ENCODE measurements at regions not wholly inside any gene's neighbourhood (a gene's known extent, or its start where the extent isn't known, plus 50 kb on each side); places are given as distances from the start of the nearest gene placed in this dataset.
"Not testable (repeated sequence)": the region's sequence is repeated elsewhere in the genome, so short reads cannot be mapped to it uniquely, and the experiment has no call there.

DNA sequence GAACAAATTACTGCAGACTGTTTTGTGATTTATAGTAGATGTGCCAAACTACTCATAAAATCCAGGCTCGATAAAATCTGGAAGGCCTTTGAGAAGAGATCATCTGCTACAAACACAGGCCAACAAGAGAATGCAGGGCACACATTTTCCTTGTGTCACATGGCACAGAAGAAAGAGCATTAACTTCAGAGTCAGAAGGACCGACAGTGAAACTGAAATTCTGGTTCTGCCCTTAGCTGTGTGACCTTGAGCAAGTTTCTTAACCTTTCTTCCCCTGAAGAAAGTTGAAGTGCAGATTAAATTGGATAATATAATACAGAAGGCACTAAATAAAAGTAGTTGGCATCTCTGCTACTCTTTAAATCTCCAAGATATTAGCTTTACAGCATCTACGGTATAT lies 338.4 kb upstream of the IRAK1BP1 start:
- Histone ChIP-seq H3K27me3 (no peaks in the 10 kb centered on the region), H3K4me3 (no peak overlapping the region), H3K27ac (no peak overlapping the region), H3K9me3 (no peaks in the 10 kb centered on the region), H3K4me1 (no peaks in the 10 kb centered on the region), H3K36me3 (no peaks in the 10 kb centered on the region)
- DNase-seq = no peak
- TF ChIP-seq, protein P1, sequence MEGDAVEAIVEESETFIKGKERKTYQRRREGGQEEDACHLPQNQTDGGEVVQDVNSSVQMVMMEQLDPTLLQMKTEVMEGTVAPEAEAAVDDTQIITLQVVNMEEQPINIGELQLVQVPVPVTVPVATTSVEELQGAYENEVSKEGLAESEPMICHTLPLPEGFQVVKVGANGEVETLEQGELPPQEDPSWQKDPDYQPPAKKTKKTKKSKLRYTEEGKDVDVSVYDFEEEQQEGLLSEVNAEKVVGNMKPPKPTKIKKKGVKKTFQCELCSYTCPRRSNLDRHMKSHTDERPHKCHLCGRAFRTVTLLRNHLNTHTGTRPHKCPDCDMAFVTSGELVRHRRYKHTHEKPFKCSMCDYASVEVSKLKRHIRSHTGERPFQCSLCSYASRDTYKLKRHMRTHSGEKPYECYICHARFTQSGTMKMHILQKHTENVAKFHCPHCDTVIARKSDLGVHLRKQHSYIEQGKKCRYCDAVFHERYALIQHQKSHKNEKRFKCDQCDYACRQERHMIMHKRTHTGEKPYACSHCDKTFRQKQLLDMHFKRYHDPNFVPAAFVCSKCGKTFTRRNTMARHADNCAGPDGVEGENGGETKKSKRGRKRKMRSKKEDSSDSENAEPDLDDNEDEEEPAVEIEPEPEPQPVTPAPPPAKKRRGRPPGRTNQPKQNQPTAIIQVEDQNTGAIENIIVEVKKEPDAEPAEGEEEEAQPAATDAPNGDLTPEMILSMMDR (IDR thresholded peaks at IDR 0.05) = no peak
- no peak for TF ChIP-seq POLR2A (IDR thresholded peaks at IDR 0.05)

DNA sequence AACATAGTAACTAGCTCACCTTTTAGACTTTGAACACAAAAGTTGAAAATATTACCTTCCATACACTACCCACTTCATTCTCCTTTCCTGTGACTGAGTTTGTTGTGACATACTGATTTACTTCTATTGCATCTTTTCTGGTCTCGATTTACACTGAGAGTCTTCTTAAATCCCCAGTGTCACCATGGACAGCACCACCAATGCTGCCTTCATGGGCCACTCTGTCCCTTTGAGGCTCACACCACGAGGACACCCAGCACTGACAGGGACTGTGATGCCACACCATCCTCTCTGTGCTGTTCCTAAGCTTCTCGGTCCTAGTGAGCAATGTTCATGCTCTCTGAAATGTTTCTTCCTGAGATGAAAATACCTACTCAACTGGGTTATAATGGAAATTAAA lies 337.1 kb upstream of the IRAK1BP1 start:
- no peaks in the 10 kb centered on the region for H3K36me3 ChIP-seq
- H3K27me3 ChIP-seq = no peaks in the 10 kb centered on the region
- TF ChIP-seq, protein P1 (IDR thresholded peaks at IDR 0.05) = no peak
- TF ChIP-seq POLR2A (IDR thresholded peaks at IDR 0.05) = no peak

DNA sequence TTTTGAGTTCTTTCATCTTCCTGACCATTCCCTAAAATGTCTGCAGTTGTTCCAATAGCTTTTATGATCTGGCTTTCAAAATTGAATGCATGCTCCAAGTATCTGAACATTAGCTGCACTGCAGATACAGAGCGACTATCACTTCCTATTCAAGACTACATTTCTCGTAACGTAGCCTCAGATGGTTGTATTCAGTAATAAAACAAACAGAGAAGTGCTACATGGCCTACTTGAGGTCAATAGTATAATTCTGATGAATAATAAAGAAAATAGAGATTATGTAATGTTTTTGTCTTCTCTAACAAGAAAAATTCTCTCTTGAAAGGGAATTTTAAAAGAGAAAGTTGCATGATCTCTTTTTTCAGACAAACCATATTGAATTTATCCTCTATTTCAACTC lies 333.9 kb upstream of the IRAK1BP1 start:
- no peaks in the 10 kb centered on the region for H3K9me3 ChIP-seq
- TF ChIP-seq, protein P1 (IDR thresholded peaks at IDR 0.05) = no peak
- TF ChIP-seq POLR2A (IDR thresholded peaks at IDR 0.05) = no peak
- H3K4me1 ChIP-seq = no peaks in the 10 kb centered on the region
- no peak for DNase-seq
- H3K27ac ChIP-seq = no peak overlapping the region
- H3K36me3 ChIP-seq = no peaks in the 10 kb centered on the region
- no peak overlapping the region for H3K4me3 ChIP-seq
- H3K27me3 ChIP-seq = no peaks in the 10 kb centered on the region

More for the DNA sequence above, 337.1 kb upstream of the IRAK1BP1 start:
- H3K4me3 ChIP-seq = no peak overlapping the region
- no peak for DNase-seq
- H3K27ac ChIP-seq = no peak overlapping the region
- H3K9me3 ChIP-seq = no peaks in the 10 kb centered on the region
- H3K4me1 ChIP-seq = no peaks in the 10 kb centered on the region

DNA sequence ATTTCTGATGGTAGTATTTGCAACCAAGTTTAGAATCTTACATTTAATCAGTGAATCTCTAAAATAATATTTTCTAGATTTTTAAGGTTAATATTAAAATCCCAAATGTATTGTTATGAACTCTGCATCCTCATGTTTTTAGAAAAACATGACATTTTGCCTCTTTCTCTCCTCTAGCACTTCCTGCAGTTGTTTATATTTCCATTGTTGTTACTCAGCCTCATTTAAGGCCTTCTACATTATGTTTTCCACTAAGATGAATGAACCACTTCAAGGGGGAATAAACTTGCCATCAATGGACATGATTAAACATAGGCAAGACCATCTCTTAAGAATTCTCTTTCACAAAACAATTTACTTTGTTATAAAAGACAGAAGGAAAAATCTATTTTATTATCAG lies 333.5 kb upstream of the IRAK1BP1 start:
- no peak overlapping the region for H3K27ac ChIP-seq
- H3K27me3 ChIP-seq = no peaks in the 10 kb centered on the region
- no peak for DNase-seq
- no peaks in the 10 kb centered on the region for H3K4me1 ChIP-seq
- no peaks in the 10 kb centered on the region for H3K9me3 ChIP-seq
- no peak overlapping the region for H3K4me3 ChIP-seq
- no peaks in the 10 kb centered on the region for H3K36me3 ChIP-seq
- TF ChIP-seq POLR2A (IDR thresholded peaks at IDR 0.05) = no peak
- TF ChIP-seq, protein P1 (IDR thresholded peaks at IDR 0.05) = no peak

DNA sequence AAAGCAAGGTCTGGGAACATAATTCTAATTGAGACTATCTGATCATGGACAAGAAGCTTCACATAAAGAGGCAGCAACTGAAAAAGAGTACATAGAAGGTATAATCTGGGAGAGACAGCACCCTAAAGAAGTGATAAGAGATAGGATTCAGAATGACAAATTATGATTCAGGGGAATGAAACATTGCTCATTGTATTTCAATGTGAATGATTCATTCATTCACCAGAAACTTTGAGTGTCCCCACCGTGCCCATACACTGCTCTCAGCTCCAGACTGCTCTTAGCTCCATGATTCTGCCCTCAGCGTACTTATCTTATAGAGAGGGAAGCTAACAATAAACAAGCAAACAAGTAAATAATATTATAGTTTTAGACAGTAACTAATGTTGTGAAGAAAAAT lies 329.3 kb upstream of the IRAK1BP1 start:
- Histone ChIP-seq H3K9me3 (no peaks in the 10 kb centered on the region), H3K4me3 (no peak overlapping the region), H3K27me3 (no peaks in the 10 kb centered on the region), H3K27ac (no peak overlapping the region), H3K36me3 (no peaks in the 10 kb centered on the region), H3K4me1 (no peaks in the 10 kb centered on the region)
- TF ChIP-seq POLR2A (IDR thresholded peaks at IDR 0.05) = no peak
- TF ChIP-seq, protein P1 (IDR thresholded peaks at IDR 0.05) = no peak
- DNase-seq = no peak

DNA sequence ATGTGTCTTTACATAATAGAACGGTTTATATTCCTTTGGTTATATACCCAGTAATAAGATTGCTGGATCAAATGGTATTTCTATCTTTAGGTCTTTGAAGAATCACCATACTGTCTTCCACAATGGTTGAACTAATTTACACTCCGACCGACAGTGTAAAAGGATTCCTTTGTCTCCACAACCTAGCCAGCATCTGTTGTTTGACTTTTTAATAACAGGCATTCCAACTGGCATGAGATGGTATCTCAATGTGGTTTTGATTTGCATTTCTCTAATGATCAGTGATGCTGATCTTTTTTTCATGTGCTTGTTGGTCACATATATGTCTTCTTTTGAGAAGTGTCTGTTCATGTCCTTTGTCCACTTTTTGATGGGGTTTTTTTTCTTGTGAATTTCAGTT lies 319.7 kb upstream of the IRAK1BP1 start:
- H3K36me3 ChIP-seq, H3K9me3 ChIP-seq, DNase-seq, H3K27me3 ChIP-seq, H3K4me1 ChIP-seq, H3K27ac ChIP-seq, H3K4me3 ChIP-seq: not testable (repeated sequence)

All from Peyer's patch (tissue), 4 donors.